Endothelial cell of umbilical vein (primary cell): ENCODE measurements at regions not wholly inside any gene's neighbourhood (a gene's known extent, or its start where the extent isn't known, plus 50 kb on each side); places are given as distances from the start of the nearest gene placed in this dataset.

Source experiments
- EZH2 ChIP-seq: IDR thresholded peaks from 2 replicates; pipeline ENCODE4 v1.6.1; 2012; ENCODE audit warnings: borderline replicate concordance, low read depth, mild to moderate bottlenecking, moderate library complexity, low read length, inconsistent platforms; ENCODE audit not compliant: severe bottlenecking
- FOS ChIP-seq: IDR thresholded peaks from 2 replicates; pipeline ENCODE4 v1.6.1; 2011; ENCODE audit warnings: mild to moderate bottlenecking, low read length, moderate library complexity, borderline replicate concordance; ENCODE audit not compliant: insufficient read depth
- GATA2 ChIP-seq: IDR thresholded peaks from 2 replicates; pipeline ENCODE4 v1.7.0; 2011; ENCODE audit warnings: low read depth, mild to moderate bottlenecking, moderate library complexity, mixed read lengths, low read length; ENCODE audit not compliant: insufficient read length, insufficient read depth
- JUN ChIP-seq: IDR thresholded peaks from 2 replicates; pipeline ENCODE4 v1.6.1; 2011; ENCODE audit warnings: borderline replicate concordance, low read depth; ENCODE audit not compliant: insufficient read length, insufficient read depth
- MYC ChIP-seq: IDR thresholded peaks from one replicate; pipeline ENCODE4 v1.6.1; 2011; ENCODE audit warnings: mild to moderate bottlenecking, low read depth, low read length
- POLR2A ChIP-seq: IDR thresholded peaks from 2 replicates; pipeline ENCODE4 v1.6.1; 2012; ENCODE audit warnings: low read depth, mild to moderate bottlenecking, control low read depth, low read length
- POLR2AphosphoS5 ChIP-seq: IDR thresholded peaks from 2 replicates; pipeline ENCODE4 v1.6.1; 2012; ENCODE audit warnings: low read depth, mild to moderate bottlenecking, control low read depth, low read length, moderate library complexity; ENCODE audit not compliant: insufficient read depth
- TF ChIP-seq, protein P1 (sequence below), 2 donors: IDR thresholded peaks; 1 replicate in 1 of 2; 2 replicates in 1 of 2; pipeline ENCODE4 v1.5.1; 2011; ENCODE audit warnings: low read length in 2 of 2, mild to moderate bottlenecking in 2 of 2, moderate library complexity in 2 of 2, control low read depth in 1 of 2, inconsistent platforms in 1 of 2, low read depth in 1 of 2; ENCODE audit not compliant: insufficient read depth in 1 of 2; ENCODE audit errors: extremely low read depth in 1 of 2
- TF ChIP-seq, protein P2 (sequence below): IDR thresholded peaks from 2 replicates; pipeline ENCODE4 v1.6.1; 2011; ENCODE audit not compliant: insufficient read depth, insufficient read length

DNA sequence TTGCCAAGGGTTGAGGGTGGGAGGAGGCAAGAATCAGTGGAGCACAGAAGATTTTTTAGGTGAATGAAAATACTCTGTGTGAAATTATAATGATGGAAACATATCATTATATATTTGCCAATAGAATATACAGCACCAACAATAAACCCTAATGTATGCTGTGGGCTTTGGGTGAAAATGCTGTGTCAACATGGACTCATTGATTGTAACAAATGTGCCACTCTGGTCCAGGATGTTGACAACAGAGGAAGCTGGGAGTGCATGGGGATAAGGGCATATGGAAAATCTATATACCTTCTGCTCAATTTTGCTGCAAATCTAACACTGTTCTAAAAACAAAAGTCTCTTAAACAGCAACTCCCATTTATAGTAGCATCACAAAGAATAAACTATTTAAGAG lies 114.3 kb downstream of the LYZL1 start:
- TF ChIP-seq, protein P1, sequence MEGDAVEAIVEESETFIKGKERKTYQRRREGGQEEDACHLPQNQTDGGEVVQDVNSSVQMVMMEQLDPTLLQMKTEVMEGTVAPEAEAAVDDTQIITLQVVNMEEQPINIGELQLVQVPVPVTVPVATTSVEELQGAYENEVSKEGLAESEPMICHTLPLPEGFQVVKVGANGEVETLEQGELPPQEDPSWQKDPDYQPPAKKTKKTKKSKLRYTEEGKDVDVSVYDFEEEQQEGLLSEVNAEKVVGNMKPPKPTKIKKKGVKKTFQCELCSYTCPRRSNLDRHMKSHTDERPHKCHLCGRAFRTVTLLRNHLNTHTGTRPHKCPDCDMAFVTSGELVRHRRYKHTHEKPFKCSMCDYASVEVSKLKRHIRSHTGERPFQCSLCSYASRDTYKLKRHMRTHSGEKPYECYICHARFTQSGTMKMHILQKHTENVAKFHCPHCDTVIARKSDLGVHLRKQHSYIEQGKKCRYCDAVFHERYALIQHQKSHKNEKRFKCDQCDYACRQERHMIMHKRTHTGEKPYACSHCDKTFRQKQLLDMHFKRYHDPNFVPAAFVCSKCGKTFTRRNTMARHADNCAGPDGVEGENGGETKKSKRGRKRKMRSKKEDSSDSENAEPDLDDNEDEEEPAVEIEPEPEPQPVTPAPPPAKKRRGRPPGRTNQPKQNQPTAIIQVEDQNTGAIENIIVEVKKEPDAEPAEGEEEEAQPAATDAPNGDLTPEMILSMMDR (IDR thresholded peaks at IDR 0.05; ENCODE audit: extremely low read depth in 1 of 2, insufficient read depth in 1 of 2, low read depth in 1 of 2, low read length in 2 of 2): no peak
- no peak for TF ChIP-seq POLR2AphosphoS5
- TF ChIP-seq EZH2: no peak
- no peak for TF ChIP-seq JUN
- no peak for TF ChIP-seq POLR2A
- TF ChIP-seq MYC: no peak
- no peak for TF ChIP-seq FOS
- TF ChIP-seq, protein P2, sequence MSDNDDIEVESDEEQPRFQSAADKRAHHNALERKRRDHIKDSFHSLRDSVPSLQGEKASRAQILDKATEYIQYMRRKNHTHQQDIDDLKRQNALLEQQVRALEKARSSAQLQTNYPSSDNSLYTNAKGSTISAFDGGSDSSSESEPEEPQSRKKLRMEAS: no peak
- no peak for TF ChIP-seq GATA2
